ENCODE measurements at regions not wholly inside any gene's neighbourhood (a gene's known extent, or its start where the extent isn't known, plus 50 kb on each side); places are given as distances from the start of the nearest gene placed in this dataset.

- no peak for DNase-seq
Measured at GRCh38 chr16:51953286-51953985, 593.5 kb downstream of the TOX3 start.

DNA sequence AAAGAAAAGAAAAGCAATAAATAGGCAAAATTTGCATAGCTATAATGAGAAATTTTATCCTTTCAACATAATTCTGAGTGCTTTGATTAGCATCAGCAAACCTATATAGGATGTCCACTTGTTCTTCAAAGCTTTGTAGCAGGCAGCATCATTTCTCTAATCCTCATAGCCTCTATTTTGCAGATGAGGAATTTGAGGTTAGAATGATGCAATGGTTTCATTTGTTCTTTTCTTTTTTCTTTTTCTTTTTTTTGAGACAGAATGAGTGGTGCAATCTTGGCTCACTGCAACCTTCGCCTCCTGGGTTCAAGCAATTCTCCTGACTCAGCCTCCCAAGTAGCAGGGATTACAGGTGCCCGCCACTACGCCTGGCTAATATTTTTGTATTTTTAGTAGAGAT is 594.4 kb downstream of the TOX3 start:
- no peak for DNase-seq

DNA sequence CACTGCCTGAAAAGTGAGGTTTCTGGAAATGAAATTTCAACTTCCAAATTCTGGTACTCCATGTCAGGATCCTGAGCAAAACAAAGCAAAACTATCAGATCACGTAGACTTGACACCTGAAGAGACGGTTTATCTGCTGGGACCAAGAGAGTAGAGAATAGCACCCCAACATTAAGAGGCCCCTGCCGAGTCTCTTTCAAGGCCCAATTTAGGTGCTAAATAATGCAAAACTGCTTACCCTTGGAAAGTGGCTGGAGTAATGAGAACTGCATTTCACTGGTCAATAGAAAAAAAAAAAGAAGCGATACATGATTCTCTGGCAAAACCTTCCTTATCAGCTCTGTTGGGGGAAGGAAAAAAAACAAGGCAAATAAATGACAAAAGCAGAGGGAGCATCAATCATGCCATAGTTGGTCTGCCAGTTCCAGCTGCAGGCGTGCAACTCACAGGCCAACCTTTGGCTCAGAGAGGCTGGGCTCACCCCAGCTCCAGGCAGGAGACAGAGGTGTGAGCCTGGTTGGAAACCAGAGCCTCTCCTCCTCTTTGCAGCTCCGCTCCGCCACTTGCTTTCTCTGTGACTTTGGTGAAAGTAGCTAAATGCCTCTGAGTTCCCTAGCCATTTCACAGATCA is 595.2 kb downstream of the TOX3 start:
- DNase-seq = no peak

DNA sequence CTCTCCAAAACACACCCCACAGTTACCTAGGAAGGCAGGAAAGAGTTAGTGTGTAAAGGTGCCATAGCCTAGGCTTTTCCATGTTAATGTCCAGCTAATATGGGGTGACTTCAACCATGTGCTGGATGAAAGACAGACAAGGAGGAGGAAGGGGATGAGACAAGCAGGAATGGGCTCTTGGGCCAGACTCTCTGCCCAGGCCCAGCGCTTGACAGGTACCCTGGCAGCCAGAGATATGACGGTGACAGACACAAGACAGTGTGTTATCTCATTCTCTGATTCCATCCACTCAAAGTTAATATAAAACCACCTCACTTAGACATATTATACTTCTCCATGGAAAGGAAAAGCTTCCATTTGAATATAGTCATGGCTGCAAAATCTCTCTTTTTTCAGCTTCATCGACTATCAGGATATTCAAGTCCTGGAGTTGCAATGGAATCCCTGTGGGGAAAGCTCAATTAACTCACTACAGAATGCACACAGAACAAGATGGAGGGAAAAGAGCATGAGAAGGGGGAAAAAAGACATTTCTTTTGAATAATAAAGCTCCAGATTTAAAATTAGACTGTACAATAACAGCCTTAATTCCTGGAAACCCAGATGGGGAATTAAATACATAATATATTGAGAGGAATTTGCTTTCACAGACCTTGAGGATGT is 596.7 kb downstream of the TOX3 start:
- no peak for DNase-seq

- no peak for DNase-seq
Measured at GRCh38 chr16:51949282-51949681, 597.7 kb downstream of the TOX3 start.

DNA sequence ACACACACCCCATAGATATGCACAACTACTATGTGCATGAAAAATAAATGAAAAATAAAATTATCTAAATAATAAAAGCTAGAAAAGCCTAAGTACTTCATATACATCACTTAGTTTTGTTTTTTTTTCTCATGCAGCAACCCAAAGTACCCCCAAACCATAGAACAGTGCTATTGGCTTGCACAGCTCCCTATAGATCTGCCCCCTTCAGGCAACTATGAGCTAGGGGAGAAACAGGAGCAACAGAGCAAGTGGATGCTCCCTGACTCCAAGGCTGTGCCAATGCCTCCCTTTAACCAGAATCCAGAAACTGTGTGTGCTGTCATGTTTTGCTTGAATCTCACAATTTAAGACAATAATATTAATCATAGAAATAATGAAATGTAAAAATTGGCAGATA is 605.5 kb downstream of the TOX3 start:
- no peak for DNase-seq

GRCh38 chr16:51940183-51940582 is 606.8 kb downstream of the TOX3 start:
- DNase-seq = no peak

GRCh38 chr16:51939378-51939871 is 607.5 kb downstream of the TOX3 start:
- DNase-seq = no peak

DNA sequence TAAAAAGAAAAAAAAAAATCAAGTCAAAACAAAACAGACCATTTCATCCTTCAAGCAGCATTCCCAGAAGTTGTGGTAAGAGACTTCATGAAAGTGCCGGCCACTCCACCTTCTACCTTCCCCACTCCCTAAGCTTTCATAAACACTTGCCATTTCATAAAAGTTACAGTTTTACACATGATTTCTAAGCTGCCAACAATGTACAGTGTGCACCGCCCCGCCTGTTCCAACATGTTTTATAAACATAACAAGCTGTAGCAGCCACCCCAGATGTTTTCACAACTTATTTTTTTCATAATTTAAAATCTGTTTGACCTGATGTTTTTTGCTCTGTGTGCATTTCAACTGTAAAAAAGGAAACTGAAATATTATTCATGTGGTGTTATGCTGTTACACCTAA is 608.1 kb downstream of the TOX3 start:
- no peak for DNase-seq

GRCh38 chr16:51937771-51938170 is 609.2 kb downstream of the TOX3 start:
- no peak for DNase-seq

- DNase-seq = no peak
Measured at GRCh38 chr16:51936846-51937245, 610.1 kb downstream of the TOX3 start.

DNA sequence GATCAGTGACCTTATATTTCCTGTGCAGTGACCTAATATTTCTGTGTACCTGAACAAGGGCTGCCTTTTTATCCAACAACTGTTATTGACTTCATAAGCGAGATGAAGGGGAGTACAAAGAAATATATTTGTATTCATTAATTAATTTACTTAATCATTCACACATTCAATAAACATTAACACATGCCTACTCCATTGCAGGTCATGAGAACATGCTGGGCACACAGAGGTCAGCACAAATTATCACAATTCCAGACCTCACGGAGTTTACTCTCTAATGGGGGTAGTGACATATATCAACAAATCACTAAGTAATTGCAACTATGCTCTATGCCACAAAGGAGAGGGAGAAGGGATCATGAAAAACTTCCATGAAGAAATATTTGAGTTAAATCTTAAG is 614.6 kb downstream of the TOX3 start:
- no peak for DNase-seq

DNA sequence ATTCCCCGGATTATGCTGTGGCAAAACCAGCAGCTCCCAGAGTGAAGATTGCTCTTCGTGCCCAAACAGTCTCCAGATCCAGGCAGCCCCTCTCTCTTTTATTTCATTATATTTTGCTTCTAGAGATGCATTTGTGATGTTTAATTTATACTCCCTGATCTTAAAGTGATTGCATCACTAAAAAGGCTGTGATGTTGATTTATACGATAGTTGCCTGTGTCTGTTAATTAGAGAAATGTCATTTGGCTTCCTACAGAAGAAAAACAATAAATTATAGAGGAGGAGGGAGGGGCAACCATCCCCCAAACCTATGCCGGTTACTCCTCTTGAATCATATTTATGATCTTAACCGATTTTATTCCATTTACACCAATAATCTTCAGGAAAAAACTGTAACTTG is 615.3 kb downstream of the TOX3 start:
- DNase-seq = no peak

DNA sequence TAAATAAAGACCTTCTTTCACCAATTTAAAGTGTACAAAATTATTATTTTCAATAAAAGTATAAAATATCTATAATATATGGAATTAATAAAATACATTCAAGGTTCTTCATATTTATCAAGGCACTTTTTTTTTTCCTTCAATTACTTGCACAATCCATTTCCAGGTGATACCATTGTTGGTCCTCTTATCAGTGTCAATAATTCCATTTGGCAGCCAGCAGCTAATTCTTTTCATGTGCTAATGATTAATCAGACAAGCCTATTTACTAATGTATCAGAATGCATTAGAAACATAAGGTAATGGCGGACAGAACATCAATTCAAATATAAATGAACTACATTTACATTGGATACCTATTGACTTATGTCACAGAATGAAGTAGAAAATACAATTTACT is 622.2 kb downstream of the TOX3 start:
- DNase-seq = no peak

- DNase-seq = no peak
Measured at GRCh38 chr16:51922476-51922875, 624.5 kb downstream of the TOX3 start.

GRCh38 chr16:51919736-51920135 is 627.2 kb downstream of the TOX3 start:
- no peak for DNase-seq

- DNase-seq = no peak
Measured at GRCh38 chr16:51916814-51917213, 630.1 kb downstream of the TOX3 start.

DNA sequence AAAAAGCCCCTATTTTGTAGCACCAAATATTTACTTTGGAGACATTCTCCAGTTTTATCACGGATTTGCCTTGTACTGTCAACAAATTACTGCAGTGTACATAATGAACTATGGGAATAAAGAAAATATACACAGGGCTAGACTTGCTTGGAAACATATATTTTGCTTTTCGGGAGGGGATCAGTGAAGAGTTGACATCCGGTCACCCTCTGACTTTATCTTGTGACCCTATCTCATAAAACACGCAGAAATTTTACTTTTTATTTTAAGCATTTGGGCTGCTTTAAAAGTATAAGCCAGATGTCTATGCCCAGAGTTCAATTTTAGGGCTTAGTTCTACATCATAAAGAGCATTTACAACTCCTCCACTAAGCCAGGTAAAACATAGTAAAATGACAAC is 630.7 kb downstream of the TOX3 start:
- DNase-seq = no peak

DNA sequence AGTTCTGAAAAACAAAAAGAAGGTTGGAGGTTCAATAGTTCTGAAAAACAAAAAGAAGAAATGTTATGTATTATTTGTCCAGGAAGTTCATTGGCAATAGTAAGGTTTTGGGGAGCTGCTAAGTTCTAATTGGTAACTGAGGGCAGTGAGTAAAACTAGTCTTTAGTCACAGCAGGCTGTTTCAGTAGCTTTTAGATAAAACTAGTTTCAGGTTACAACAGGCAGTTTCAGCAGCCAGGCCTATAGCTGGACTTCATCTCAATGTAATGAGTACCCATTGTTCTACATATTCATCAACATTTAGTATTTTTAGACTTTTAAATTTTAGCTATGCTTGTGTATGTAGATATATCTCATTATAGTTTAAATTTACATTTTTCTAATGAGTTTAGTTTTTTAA is 639.3 kb downstream of the TOX3 start:
- no peak for DNase-seq

GRCh38 chr16:51900221-51900780 is 646.6 kb downstream of the TOX3 start:
- DNase-seq = no peak

- DNase-seq = no peak
Measured at GRCh38 chr16:51898872-51899271, 648.1 kb downstream of the TOX3 start.

- no peak for DNase-seq
Measured at GRCh38 chr16:51896013-51896412, 650.9 kb downstream of the TOX3 start.

DNA sequence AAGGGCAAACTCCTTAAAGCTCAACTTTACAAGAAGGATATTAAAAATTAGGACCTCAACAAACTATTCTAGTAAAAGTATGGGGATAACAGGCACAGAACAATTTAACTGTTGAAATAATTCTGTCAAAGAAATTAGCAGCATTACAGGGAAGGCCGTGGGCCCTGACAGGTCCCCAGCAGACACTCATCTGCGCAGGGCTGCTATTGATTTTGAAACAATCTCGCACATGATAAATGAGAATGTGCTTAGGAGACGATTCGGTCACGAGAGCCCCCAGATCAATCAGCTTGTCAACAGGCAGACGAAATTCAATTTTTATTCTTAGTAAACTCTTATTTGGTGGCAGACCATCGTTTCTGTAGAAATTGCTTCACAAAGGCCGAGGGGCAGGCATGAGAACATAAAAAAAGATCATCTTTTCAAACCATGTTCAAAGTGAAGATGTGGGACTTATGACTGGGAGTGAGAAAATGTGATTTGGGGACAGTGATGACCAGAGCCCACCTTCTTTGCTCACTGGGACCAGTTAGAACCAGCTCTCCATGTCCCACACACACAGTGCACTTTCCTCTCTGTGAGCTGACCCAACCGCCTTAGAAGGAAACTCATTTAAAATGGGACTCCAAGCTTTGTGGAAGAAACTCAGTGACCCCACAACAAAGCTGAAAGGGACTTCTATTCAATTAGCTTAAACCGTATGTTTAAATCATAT is 654.5 kb downstream of the TOX3 start:
- no peak for DNase-seq
